H9 (cell line): ENCODE measurements at regions not wholly inside any gene's neighbourhood (a gene's known extent, or its start where the extent isn't known, plus 50 kb on each side); places are given as distances from the start of the nearest gene placed in this dataset.

Experiments
- DNase-seq: peaks from one replicate; pipeline ENCODE4 v3.0.0-alpha.2; 2017
- H2AFZ ChIP-seq: one replicate; pipeline ENCODE4 v1.6.1; 2013; ENCODE audit warnings: mild to moderate bottlenecking, low read length, control low read depth, moderate library complexity
- H2AK5ac ChIP-seq: 2 replicates; pipeline ENCODE4 v1.6.1; 2013; ENCODE audit warnings: low read length, control low read depth, mixed read lengths; ENCODE audit not compliant: insufficient read length
- H2BK120ac ChIP-seq: one replicate; pipeline ENCODE4 v1.6.1; 2013; ENCODE audit warnings: low read depth, mild to moderate bottlenecking, low read length, control low read depth, inconsistent platforms; ENCODE audit not compliant: poor library complexity, severe bottlenecking
- H2BK12ac ChIP-seq: 2 replicates; pipeline ENCODE4 v1.6.1; 2013; ENCODE audit warnings: low read length, control low read depth, mixed read lengths, low read depth; ENCODE audit not compliant: insufficient read length
- H2BK15ac ChIP-seq: 2 replicates; pipeline ENCODE4 v1.6.1; 2013; ENCODE audit warnings: low read depth, low read length, control low read depth
- H2BK20ac ChIP-seq: one replicate; pipeline ENCODE4 v1.6.1; 2013; ENCODE audit warnings: low read depth, mild to moderate bottlenecking, low read length, control low read depth, inconsistent platforms; ENCODE audit not compliant: poor library complexity, severe bottlenecking
- H2BK5ac ChIP-seq: 2 replicates; pipeline ENCODE4 v1.6.1; 2013; ENCODE audit warnings: low read length, control low read depth, mixed read lengths; ENCODE audit not compliant: insufficient read length
- H3K14ac ChIP-seq: 2 replicates; pipeline ENCODE4 v1.6.1; 2013; ENCODE audit warnings: low read length, control low read depth; ENCODE audit not compliant: insufficient read depth
- H3K18ac ChIP-seq: 2 replicates; pipeline ENCODE4 v1.6.1; 2013; ENCODE audit warnings: low read depth, mild to moderate bottlenecking, mixed read lengths, low read length, control low read depth; ENCODE audit not compliant: insufficient read length
- H3K23ac ChIP-seq: 2 replicates; pipeline ENCODE4 v1.6.1; 2013; ENCODE audit warnings: low read length, control low read depth, mixed read lengths, low read depth; ENCODE audit not compliant: insufficient read length
- H3K23me2 ChIP-seq: 2 replicates; pipeline ENCODE4 v1.6.1; 2013; ENCODE audit warnings: low read depth, mild to moderate bottlenecking, mixed read lengths, low read length, control low read depth; ENCODE audit not compliant: insufficient read length, poor library complexity, severe bottlenecking
- H3K27ac ChIP-seq: 2 replicates; pipeline ENCODE4 v1.5.1; 2013; ENCODE audit warnings: low read length, control low read depth, mixed read lengths, low read depth; ENCODE audit not compliant: insufficient read length
- H3K27me3 ChIP-seq: 2 replicates; pipeline ENCODE4 v1.6.1; 2013; ENCODE audit warnings: low read length, control low read depth, inconsistent platforms; ENCODE audit not compliant: insufficient read depth
- H3K4ac ChIP-seq: 2 replicates; pipeline ENCODE4 v1.6.1; 2013; ENCODE audit warnings: low read depth, mild to moderate bottlenecking, control low read depth, inconsistent platforms, low read length, moderate library complexity
- H3K4me1 ChIP-seq: 2 replicates; pipeline ENCODE4 v1.6.1; 2013; ENCODE audit warnings: low read length, control low read depth, inconsistent platforms; ENCODE audit not compliant: insufficient read depth
- H3K4me2 ChIP-seq: 2 replicates; pipeline ENCODE4 v1.6.1; 2013; ENCODE audit warnings: low read length, control low read depth, mixed read lengths; ENCODE audit not compliant: insufficient read length, insufficient read depth
- H3K56ac ChIP-seq: 2 replicates; pipeline ENCODE4 v1.6.1; 2013; ENCODE audit warnings: low read depth, mild to moderate bottlenecking, mixed read lengths, low read length, control low read depth; ENCODE audit not compliant: insufficient read length
- H3K79me1 ChIP-seq: 2 replicates; pipeline ENCODE4 v1.6.1; 2013; ENCODE audit warnings: low read depth, mild to moderate bottlenecking, moderate library complexity, low read length, control low read depth, inconsistent platforms; ENCODE audit not compliant: insufficient read depth, poor library complexity, severe bottlenecking
- H3K79me2 ChIP-seq: 2 replicates; pipeline ENCODE4 v1.6.1; 2013; ENCODE audit warnings: low read length, control low read depth, inconsistent platforms; ENCODE audit not compliant: insufficient read depth
- H3K9ac ChIP-seq: 2 replicates; pipeline ENCODE4 v1.6.1; 2013; ENCODE audit warnings: low read length, control low read depth, mixed read lengths; ENCODE audit not compliant: insufficient read length; ENCODE audit errors: extremely low read depth
- H3K9me3 ChIP-seq: one replicate; pipeline ENCODE4 v1.6.1; 2013; ENCODE audit warnings: low read depth, low read length, inconsistent platforms; ENCODE audit not compliant: control insufficient read depth
- H3T11ph ChIP-seq: one replicate; pipeline ENCODE4 v1.6.1; 2013; ENCODE audit warnings: mild to moderate bottlenecking, low read length, control low read depth, inconsistent platforms
- H4K20me1 ChIP-seq: one replicate; pipeline ENCODE4 v1.6.1; 2013; ENCODE audit not compliant: control insufficient read depth, insufficient read length, insufficient read depth
- H4K5ac ChIP-seq: 2 replicates; pipeline ENCODE4 v1.6.1; 2013; ENCODE audit warnings: low read depth, mild to moderate bottlenecking, mixed read lengths, low read length, control low read depth; ENCODE audit not compliant: insufficient read length
- H4K8ac ChIP-seq: replicated peaks from 2 replicates; pipeline ENCODE4 v1.6.1; 2013; ENCODE audit warnings: low read length, control low read depth, mixed read lengths, low read depth; ENCODE audit not compliant: insufficient read length
- H4K91ac ChIP-seq: 2 replicates; pipeline ENCODE4 v1.6.1; 2013; ENCODE audit warnings: low read depth, mild to moderate bottlenecking, moderate library complexity, mixed read lengths, low read length, control low read depth; ENCODE audit not compliant: insufficient read length
- H3K27ac Mint-ChIP-seq, 3 experiments: 2 replicates in 2 of 3; 3 replicates in 1 of 3; pipeline ENCODE4 v1.8.0; 2020 to 2021; ENCODE audit warnings: mixed read lengths in 3 of 3, mild to moderate bottlenecking in 1 of 3, moderate library complexity in 1 of 3
- H3K27me3 Mint-ChIP-seq: 2 replicates; pipeline ENCODE4 v1.8.0; 2021; ENCODE audit warnings: low read depth, mild to moderate bottlenecking, moderate library complexity, mixed read lengths
- H3K36me3 Mint-ChIP-seq, 3 experiments: 2 replicates in 2 of 3; 3 replicates in 1 of 3; pipeline ENCODE4 v1.8.0; 2020 to 2021; ENCODE audit warnings: low read depth in 3 of 3, mixed read lengths in 3 of 3; ENCODE audit not compliant: insufficient read depth in 1 of 3
- H3K4me1 Mint-ChIP-seq, 2 experiments: 2 replicates each; pipeline ENCODE4 v1.8.0; 2020; ENCODE audit warnings: mixed read lengths in 2 of 2
- H3K4me3 Mint-ChIP-seq, 2 experiments: 2 replicates in 1 of 2; 3 replicates in 1 of 2; pipeline ENCODE4 v1.8.0; 2020 to 2021; ENCODE audit warnings: mild to moderate bottlenecking in 2 of 2, mixed read lengths in 2 of 2, moderate library complexity in 1 of 2
- H3K9me3 Mint-ChIP-seq, 2 experiments: 2 replicates in 1 of 2; 3 replicates in 1 of 2; pipeline ENCODE4 v1.8.0; 2020; ENCODE audit warnings: mild to moderate bottlenecking in 2 of 2, mixed read lengths in 2 of 2, moderate library complexity in 1 of 2
- WGBS: extraction: QIAGEN DNeasy Blood & Tissue Kit; methylation state at CpG from one replicate; pipeline ENCODE4 v1.1.7; 2013; ENCODE audit warnings: missing lambda C conversion rate, low lambda C conversion rate, mixed read lengths; ENCODE audit not compliant: insufficient read length; ENCODE audit errors: extremely low coverage; 5-methylcytosine and 5-hydroxymethylcytosine counted together
- TF ChIP-seq, protein P1 (sequence below): fragments of 200-600 bp; sonication (generic); conservative IDR thresholded peaks from 3 replicates; pipeline ENCODE4 v1.8.0; 2021; ENCODE audit warnings: antibody characterized with exemption, mild to moderate bottlenecking

DNA sequence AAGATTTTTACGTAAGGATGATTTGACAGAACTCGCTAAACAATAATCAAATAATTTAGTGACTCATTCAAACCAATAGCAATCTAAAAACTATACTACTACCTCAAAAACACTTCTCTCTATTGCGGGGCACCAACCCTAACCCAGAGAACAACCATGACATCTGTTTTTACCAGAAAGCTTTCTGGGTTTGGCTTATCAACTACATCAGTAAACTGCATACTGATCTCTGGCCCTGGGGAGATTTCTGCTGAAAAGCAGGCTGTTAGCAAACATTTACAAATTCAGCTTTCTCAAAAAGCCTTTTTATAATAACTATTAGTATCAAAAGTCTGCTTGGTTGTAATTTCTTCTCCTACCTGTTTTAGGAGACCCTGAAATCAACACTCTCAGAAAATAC, 144.5 kb upstream of the ZWINT start:
- Histone ChIP-seq H3K4me1 (no peaks in the 10 kb centered on the region), H4K5ac (no peak overlapping the region), H3K27ac (no peak overlapping the region), H2BK15ac (no peak overlapping the region), H3K9ac (no peak overlapping the region), H3K56ac (no peak overlapping the region), H3K4me2 (no peak overlapping the region), H2BK12ac (no peak overlapping the region), H3K79me2 (no peaks in the 10 kb centered on the region), H3K14ac (no peak overlapping the region), H2BK5ac (no peak overlapping the region), H3K9me3 (no peaks in the 10 kb centered on the region), H3K23ac (no peak overlapping the region), H3K79me1 (no peaks in the 10 kb centered on the region), H3K18ac (no peak overlapping the region), H3K4ac (no peak overlapping the region), H3T11ph (no peak overlapping the region), H4K20me1 (no peaks in the 10 kb centered on the region), H2AK5ac (no peak overlapping the region), H4K91ac (no peak overlapping the region), H2BK20ac (no peak overlapping the region), H3K27me3 (no peaks in the 10 kb centered on the region), H2AFZ (no peak overlapping the region), H4K8ac (no peak overlapping the region), H2BK120ac (no peak overlapping the region), H3K23me2 (no peaks in the 10 kb centered on the region)
- no CpG with 5 or more reads among the region's 3 CpGs for WGBS
- DNase-seq, result no peak
- H3K36me3 Mint-ChIP-seq, result peaks cover 0 to 6% (median 0%) of the 10 kb centered on the region in 3 experiments; a peak in 1 of 7 replicates
- no peaks in the 10 kb centered on the region; a peak in 1 of 5 replicates for H3K9me3 Mint-ChIP-seq
- no peaks in the 10 kb centered on the region; the same call in 1 of the 2 replicates for H3K27me3 Mint-ChIP-seq
- H3K27ac Mint-ChIP-seq, result no peak overlapping the region
- TF ChIP-seq, protein P1, sequence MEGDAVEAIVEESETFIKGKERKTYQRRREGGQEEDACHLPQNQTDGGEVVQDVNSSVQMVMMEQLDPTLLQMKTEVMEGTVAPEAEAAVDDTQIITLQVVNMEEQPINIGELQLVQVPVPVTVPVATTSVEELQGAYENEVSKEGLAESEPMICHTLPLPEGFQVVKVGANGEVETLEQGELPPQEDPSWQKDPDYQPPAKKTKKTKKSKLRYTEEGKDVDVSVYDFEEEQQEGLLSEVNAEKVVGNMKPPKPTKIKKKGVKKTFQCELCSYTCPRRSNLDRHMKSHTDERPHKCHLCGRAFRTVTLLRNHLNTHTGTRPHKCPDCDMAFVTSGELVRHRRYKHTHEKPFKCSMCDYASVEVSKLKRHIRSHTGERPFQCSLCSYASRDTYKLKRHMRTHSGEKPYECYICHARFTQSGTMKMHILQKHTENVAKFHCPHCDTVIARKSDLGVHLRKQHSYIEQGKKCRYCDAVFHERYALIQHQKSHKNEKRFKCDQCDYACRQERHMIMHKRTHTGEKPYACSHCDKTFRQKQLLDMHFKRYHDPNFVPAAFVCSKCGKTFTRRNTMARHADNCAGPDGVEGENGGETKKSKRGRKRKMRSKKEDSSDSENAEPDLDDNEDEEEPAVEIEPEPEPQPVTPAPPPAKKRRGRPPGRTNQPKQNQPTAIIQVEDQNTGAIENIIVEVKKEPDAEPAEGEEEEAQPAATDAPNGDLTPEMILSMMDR, result no peak
- H3K4me3 Mint-ChIP-seq, result no peak overlapping the region
- H3K4me1 Mint-ChIP-seq, result no peaks in the 10 kb centered on the region
